Body of pancreas (tissue), 4 donors: ENCODE measurements at regions not wholly inside any gene's neighbourhood (a gene's known extent, or its start where the extent isn't known, plus 50 kb on each side); places are given as distances from the start of the nearest gene placed in this dataset.

ENCODE experiments used
- POLR2A ChIP-seq, 3 donors: fragments of 450-650 bp; IDR thresholded peaks; one replicate each; pipeline ENCODE4 v1.6.1; 2016; ENCODE audit warnings: antibody characterized with exemption in 3 of 3, mild to moderate bottlenecking in 2 of 3
- TF ChIP-seq, protein P1 (sequence below), 7 experiments: fragments of 450-650 bp in 4 of 7; fragments of 200-600 bp in 3 of 7; sonication (generic) in 3 of 7; IDR thresholded peaks; one replicate each; pipeline ENCODE4 v1.5.1; 2016 to 2019; ENCODE audit warnings: antibody characterized with exemption in 7 of 7

DNA sequence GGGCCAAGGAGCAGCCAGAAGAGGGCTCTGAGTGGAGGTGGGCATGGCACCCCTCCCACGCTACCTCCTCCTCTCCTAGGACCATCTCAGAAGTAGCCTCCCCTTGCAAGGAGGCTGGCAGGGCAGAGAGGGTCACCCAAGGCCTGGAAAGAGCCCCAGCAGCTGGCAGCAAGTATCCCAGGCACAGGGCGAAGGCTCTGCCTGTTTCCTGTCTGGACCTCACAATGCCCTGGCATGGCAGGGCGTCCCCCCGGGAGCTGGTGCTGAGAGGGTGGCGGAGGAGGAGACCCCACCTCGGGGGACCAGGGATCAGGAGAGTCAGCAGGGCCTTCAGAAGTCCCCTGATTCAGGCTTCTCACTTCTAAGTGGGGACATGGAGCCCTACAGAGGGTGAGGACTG lies 66.2 kb upstream of the TAF1B start:
- TF ChIP-seq, protein P1, sequence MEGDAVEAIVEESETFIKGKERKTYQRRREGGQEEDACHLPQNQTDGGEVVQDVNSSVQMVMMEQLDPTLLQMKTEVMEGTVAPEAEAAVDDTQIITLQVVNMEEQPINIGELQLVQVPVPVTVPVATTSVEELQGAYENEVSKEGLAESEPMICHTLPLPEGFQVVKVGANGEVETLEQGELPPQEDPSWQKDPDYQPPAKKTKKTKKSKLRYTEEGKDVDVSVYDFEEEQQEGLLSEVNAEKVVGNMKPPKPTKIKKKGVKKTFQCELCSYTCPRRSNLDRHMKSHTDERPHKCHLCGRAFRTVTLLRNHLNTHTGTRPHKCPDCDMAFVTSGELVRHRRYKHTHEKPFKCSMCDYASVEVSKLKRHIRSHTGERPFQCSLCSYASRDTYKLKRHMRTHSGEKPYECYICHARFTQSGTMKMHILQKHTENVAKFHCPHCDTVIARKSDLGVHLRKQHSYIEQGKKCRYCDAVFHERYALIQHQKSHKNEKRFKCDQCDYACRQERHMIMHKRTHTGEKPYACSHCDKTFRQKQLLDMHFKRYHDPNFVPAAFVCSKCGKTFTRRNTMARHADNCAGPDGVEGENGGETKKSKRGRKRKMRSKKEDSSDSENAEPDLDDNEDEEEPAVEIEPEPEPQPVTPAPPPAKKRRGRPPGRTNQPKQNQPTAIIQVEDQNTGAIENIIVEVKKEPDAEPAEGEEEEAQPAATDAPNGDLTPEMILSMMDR (IDR thresholded peaks at IDR 0.05), result no peak
- TF ChIP-seq POLR2A (IDR thresholded peaks at IDR 0.05), result no peak
